22Rv1 (cell line): ENCODE measurements at regions not wholly inside any gene's neighbourhood (a gene's known extent, or its start where the extent isn't known, plus 50 kb on each side); places are given as distances from the start of the nearest gene placed in this dataset.

ENCODE experiments used
- ZFX ChIP-seq: fragments of 450-650 bp; IDR thresholded peaks from 2 replicates; pipeline ENCODE4 v1.6.1; 2017; ENCODE audit warnings: antibody characterized with exemption, borderline replicate concordance
- TF ChIP-seq, protein P1 (sequence below): fragments of 450-650 bp; IDR thresholded peaks from 2 replicates; pipeline ENCODE4 v1.5.1; 2017; ENCODE audit warnings: mild to moderate bottlenecking

DNA sequence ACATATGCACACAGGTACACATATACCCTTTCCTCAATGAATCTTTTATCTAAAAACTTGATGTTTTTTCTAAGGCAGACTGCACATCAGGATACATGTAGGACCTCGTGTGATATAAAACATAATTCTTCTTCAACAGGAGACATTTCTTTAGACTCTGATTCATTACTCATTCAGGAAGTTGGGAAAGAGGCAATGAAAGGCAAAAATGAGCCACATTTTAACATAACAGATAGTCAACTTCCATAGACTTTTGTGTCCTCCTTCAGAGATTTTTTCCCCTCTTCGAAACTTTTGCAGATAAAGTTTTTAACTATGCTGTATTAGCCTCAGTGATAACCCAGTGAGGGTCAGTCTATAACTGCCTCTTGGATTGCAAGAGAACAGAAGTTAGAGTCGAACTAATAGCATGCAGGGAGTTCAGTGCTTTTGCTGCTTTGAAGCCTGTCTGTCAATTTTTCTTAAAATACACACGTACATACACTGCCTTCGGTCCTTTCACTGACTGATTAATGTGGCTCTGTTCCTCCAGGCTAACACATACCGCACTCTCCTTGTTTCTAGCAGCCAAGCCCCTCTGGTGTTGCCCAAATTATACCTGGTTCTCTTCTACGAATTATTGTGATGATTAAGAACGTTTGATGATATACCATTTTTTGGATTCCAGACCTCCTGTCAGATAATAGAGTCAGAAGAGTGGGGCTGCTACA lies 562.5 kb upstream of the MAP3K7 start:
- TF ChIP-seq, protein P1, sequence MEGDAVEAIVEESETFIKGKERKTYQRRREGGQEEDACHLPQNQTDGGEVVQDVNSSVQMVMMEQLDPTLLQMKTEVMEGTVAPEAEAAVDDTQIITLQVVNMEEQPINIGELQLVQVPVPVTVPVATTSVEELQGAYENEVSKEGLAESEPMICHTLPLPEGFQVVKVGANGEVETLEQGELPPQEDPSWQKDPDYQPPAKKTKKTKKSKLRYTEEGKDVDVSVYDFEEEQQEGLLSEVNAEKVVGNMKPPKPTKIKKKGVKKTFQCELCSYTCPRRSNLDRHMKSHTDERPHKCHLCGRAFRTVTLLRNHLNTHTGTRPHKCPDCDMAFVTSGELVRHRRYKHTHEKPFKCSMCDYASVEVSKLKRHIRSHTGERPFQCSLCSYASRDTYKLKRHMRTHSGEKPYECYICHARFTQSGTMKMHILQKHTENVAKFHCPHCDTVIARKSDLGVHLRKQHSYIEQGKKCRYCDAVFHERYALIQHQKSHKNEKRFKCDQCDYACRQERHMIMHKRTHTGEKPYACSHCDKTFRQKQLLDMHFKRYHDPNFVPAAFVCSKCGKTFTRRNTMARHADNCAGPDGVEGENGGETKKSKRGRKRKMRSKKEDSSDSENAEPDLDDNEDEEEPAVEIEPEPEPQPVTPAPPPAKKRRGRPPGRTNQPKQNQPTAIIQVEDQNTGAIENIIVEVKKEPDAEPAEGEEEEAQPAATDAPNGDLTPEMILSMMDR: no peak
- no peak for TF ChIP-seq ZFX
